WERI-Rb-1 (cell line): ENCODE measurements at regions not wholly inside any gene's neighbourhood (a gene's known extent, or its start where the extent isn't known, plus 50 kb on each side); places are given as distances from the start of the nearest gene placed in this dataset.

Experiments
- DNase-seq: peaks from one replicate; pipeline ENCODE4 v3.0.0-alpha.2; 2020
- H3K27ac ChIP-seq: fragments of 250-450 bp; sonication (Bioruptor Pico); 2 replicates; pipeline ENCODE4 v1.5.1; 2020; ENCODE audit warnings: mild to moderate bottlenecking, moderate library complexity
- H3K27me3 ChIP-seq: fragments of 250-450 bp; sonication (Bioruptor Pico); 2 replicates; pipeline ENCODE4 v1.5.1; 2021; ENCODE audit warnings: mild to moderate bottlenecking, low read depth, moderate library complexity; ENCODE audit not compliant: insufficient read depth, severe bottlenecking
- H3K36me3 ChIP-seq: fragments of 250-450 bp; sonication (Bioruptor Pico); 2 replicates; pipeline ENCODE4 v1.5.1; 2020; ENCODE audit warnings: mild to moderate bottlenecking, moderate library complexity
- H3K4me3 ChIP-seq: 2 replicates; pipeline ENCODE4 v1.5.1; 2011; ENCODE audit warnings: low read depth, mild to moderate bottlenecking, control low read depth, low read length
- H3K9me3 ChIP-seq: fragments of 250-450 bp; sonication (Bioruptor Pico); 2 replicates; pipeline ENCODE4 v1.5.1; 2021; ENCODE audit warnings: mild to moderate bottlenecking, moderate library complexity; ENCODE audit not compliant: severe bottlenecking
- TF ChIP-seq, protein P1 (sequence below): IDR thresholded peaks from 2 replicates; pipeline ENCODE4 v1.5.1; 2011; ENCODE audit warnings: low read depth, mild to moderate bottlenecking, control low read depth, inconsistent platforms, low read length

GRCh38 chr1:73821520-73821919 is 376.5 kb downstream of the LRRIQ3 start:
- TF ChIP-seq, protein P1, sequence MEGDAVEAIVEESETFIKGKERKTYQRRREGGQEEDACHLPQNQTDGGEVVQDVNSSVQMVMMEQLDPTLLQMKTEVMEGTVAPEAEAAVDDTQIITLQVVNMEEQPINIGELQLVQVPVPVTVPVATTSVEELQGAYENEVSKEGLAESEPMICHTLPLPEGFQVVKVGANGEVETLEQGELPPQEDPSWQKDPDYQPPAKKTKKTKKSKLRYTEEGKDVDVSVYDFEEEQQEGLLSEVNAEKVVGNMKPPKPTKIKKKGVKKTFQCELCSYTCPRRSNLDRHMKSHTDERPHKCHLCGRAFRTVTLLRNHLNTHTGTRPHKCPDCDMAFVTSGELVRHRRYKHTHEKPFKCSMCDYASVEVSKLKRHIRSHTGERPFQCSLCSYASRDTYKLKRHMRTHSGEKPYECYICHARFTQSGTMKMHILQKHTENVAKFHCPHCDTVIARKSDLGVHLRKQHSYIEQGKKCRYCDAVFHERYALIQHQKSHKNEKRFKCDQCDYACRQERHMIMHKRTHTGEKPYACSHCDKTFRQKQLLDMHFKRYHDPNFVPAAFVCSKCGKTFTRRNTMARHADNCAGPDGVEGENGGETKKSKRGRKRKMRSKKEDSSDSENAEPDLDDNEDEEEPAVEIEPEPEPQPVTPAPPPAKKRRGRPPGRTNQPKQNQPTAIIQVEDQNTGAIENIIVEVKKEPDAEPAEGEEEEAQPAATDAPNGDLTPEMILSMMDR, result no peak
- H3K4me3 ChIP-seq, result no peak overlapping the region
- H3K27ac ChIP-seq, result no peak overlapping the region
- H3K9me3 ChIP-seq, result no peaks in the 10 kb centered on the region
- no peak for DNase-seq
- no peaks in the 10 kb centered on the region for H3K27me3 ChIP-seq
- H3K36me3 ChIP-seq, result no peaks in the 10 kb centered on the region

- H3K9me3 ChIP-seq, result no peaks in the 10 kb centered on the region
- TF ChIP-seq, protein P1, result no peak
- no peak overlapping the region for H3K27ac ChIP-seq
- DNase-seq, result no peak
- no peaks in the 10 kb centered on the region for H3K27me3 ChIP-seq
- no peak overlapping the region for H3K4me3 ChIP-seq
- H3K36me3 ChIP-seq, result no peaks in the 10 kb centered on the region
These were observed 377.1 kb downstream of the LRRIQ3 start for GRCh38 chr1:73820843-73821242.

DNA sequence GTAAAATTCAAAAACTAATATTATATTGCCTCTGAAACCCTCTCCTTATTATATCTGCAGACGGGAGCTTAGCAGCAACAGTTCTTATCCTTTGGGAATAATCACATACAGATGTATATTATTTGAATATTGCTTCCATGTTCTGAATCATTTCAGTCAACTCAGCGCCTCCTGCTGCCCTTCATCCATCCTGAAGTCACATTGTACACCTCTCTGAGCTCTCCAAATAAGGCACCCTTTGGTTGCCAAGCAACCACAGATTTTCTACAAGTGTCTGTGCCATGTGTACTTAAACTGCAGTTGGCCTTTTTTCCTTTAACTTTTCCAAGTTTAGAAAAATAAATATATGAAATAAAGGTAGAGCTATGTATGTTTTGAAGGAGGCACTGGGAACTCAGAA is 384.3 kb downstream of the LRRIQ3 start:
- Histone ChIP-seq H3K36me3 (no peaks in the 10 kb centered on the region), H3K4me3 (no peak overlapping the region), H3K27ac (no peak overlapping the region), H3K27me3 (no peaks in the 10 kb centered on the region), H3K9me3 (no peaks in the 10 kb centered on the region)
- DNase-seq, result peak; percentile 34
- TF ChIP-seq, protein P1, result 0 out of 2 replicates have a peak, but pooled peaks have one; percentile 6

DNA sequence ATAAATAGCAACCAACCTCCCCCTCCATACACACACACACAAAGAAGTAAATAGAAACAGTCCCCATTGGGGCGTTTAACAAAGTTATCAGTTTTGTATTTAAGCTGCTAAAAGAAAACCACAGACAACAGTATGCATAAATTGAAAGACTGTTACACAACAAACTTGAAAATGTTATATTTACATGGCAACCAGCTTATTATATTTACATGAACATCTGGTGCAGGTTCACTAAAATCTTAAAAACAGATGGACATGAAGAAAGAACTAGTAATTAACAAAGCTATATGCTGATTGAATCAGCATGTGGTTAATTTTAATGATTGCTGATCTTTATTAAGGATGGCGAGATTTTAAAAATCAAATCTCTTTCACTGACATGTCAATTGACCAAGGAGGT is 384.7 kb downstream of the LRRIQ3 start:
- Histone ChIP-seq H3K4me3 (no peak overlapping the region), H3K27me3 (no peaks in the 10 kb centered on the region), H3K9me3 (no peaks in the 10 kb centered on the region), H3K36me3 (no peaks in the 10 kb centered on the region), H3K27ac (no peak overlapping the region)
- DNase-seq, result no peak
- TF ChIP-seq, protein P1, result no peak

GRCh38 chr1:73811798-73812197 is 386.2 kb downstream of the LRRIQ3 start:
- Histone ChIP-seq H3K27me3 (no peaks in the 10 kb centered on the region), H3K27ac (no peak overlapping the region), H3K36me3 (no peaks in the 10 kb centered on the region), H3K9me3 (no peaks in the 10 kb centered on the region), H3K4me3 (no peak overlapping the region)
- TF ChIP-seq, protein P1, result no peak
- DNase-seq, result no peak

GRCh38 chr1:73804935-73805334 is 393.0 kb downstream of the LRRIQ3 start:
- no peak for DNase-seq
- H3K27me3 ChIP-seq, result no peaks in the 10 kb centered on the region
- TF ChIP-seq, protein P1, result no peak

More at GRCh38 chr1:73804935-73805334, 393.0 kb downstream of the LRRIQ3 start:
- Histone ChIP-seq H3K9me3 (no peaks in the 10 kb centered on the region), H3K4me3 (no peak overlapping the region), H3K27ac (no peak overlapping the region), H3K36me3 (no peaks in the 10 kb centered on the region)
